HG03097 (cell line): ENCODE measurements at regions not wholly inside any gene's neighbourhood (a gene's known extent, or its start where the extent isn't known, plus 50 kb on each side); places are given as distances from the start of the nearest gene placed in this dataset.
"Not testable (repeated sequence)": the region's sequence is repeated elsewhere in the genome, so short reads cannot be mapped to it uniquely, and the experiment has no call there.

ENCODE experiments used
- ATAC-seq: cut with Tn5 transposase; IDR thresholded peaks from one replicate; pipeline ENCODE4 v1.9.1; 2021; ENCODE audit not compliant: unreplicated experiment, low FRiP score

DNA sequence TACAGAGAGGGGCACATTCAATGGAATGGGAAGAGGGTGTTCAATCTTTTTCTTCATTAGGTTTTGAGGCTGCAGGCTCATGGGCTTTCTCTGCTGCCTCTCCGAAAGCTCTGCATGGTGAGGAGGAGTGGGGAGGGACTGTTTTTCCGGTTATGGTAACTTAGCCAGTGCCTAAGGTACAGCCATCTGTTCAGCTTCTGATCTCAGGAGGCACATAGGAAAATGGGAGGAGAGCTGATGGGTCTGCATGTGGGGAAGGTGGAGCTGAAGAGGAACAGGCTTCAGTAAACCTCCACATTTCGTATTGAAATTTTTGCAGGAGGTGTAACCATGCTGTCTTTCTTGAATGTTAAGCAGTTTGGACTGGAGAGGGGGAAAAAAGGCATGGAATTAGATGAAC, 1020.4 kb upstream of the WWC1 start:
- ATAC-seq: no peak

GRCh38 chr5:167271511-167271910, 1019.9 kb upstream of the WWC1 start:
- ATAC-seq: no peak

- no peak for ATAC-seq
Measured at GRCh38 chr5:167280111-167280510, 1011.3 kb upstream of the WWC1 start.

DNA sequence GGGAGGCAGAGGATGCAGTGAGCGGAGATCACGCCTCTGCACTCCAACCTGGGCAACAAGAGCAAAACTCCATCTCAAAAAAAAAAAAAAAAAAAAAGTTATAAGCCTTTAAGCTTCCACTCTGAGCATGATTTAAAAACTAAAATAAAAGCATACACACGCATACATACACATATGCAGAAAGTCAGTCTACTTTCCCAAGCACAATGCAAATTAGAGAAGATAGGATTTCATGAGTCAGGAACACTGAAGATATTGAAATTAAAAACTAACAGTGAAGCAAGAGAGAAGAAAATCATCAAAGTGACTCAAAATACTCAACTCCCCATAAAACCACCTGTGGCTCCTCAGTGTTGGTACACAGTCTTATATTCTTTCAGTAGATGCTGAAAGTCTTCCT, 1009.5 kb upstream of the WWC1 start:
- ATAC-seq: no peak

GRCh38 chr5:167283691-167284090, 1007.8 kb upstream of the WWC1 start:
- ATAC-seq: no peak

- no peak for ATAC-seq
Measured at GRCh38 chr5:167284222-167284890, 1007.1 kb upstream of the WWC1 start.

GRCh38 chr5:167285591-167285990, 1005.9 kb upstream of the WWC1 start:
- ATAC-seq: no peak

DNA sequence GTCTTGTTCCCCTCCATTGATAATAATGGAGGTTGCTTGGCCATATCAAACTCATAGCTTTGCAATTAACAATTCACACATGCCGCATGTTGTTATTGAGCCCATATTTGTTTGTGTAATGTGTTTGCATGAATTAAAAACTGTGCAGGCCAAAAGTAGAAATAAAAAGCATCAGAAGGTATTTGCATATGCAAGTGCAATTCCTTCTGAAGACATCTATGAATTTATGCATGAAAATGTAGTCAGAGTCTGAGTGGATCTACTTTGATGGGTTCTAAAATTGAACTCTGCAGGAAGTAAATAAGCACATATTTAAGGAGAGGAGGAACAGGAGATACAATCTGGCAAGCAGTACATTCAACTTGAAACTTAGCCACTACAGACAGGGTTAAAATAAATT, 1004.6 kb upstream of the WWC1 start:
- no peak for ATAC-seq

DNA sequence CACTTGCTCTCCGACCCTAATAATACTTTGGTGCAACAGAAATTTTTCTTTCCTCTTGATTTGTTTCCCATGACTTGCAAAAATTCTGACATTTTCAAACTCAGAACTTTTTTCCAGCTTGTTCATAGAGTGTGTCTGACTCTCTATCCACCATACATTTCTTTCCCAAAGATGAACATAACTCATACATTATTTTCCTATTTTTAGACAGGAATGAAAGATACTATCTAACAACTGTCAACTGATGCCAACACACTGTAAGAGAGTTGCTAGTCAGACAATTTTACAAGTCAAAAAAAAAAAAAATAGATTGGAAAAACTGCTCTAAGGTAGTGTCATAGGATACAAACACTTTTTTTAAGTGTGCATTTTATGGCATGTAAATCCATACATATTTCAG, 1001.0 kb upstream of the WWC1 start:
- ATAC-seq: no peak

- no peak for ATAC-seq
Measured at GRCh38 chr5:167294882-167295680, 996.4 kb upstream of the WWC1 start.

- ATAC-seq: no peak
Measured at GRCh38 chr5:167295681-167296005, 995.8 kb upstream of the WWC1 start.

DNA sequence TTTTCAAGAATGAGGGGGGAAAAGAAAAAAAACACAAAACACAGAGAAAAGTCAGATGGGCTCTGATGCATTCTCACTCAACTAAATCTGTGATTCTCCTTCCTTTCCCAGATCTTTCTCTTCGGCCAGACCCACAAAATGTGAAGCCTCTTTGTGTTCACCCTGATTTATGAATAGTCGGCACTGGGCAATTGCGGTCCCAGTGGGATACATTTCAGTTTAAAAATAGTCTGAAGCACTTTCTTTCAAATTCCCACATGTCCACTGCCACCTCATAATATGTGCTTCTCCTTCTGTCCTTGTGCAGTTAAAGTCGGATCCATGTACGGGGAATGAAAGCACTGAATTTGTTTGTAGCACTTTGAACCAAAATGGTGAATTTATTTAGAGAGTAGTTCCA, 995.4 kb upstream of the WWC1 start:
- ATAC-seq: no peak

DNA sequence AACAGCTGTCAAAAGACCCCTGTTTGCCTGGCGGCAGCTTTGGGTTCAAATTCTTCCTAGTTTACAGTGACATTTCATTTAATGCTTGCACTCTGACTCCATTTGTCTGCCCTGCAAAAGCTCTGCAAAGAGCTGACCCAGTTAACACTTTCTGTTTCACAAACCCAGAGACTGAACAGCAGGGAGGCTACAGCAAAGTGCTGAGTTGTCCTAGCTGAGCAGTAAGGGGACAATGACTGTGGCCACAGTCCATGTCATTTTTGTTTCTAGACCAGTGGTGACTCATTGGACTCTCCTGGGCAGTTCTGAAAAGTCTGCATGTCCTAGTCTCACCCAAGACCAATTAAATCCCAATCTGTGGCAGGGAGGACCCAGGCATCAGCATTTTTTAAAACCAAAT, 994.8 kb upstream of the WWC1 start:
- ATAC-seq: no peak

DNA sequence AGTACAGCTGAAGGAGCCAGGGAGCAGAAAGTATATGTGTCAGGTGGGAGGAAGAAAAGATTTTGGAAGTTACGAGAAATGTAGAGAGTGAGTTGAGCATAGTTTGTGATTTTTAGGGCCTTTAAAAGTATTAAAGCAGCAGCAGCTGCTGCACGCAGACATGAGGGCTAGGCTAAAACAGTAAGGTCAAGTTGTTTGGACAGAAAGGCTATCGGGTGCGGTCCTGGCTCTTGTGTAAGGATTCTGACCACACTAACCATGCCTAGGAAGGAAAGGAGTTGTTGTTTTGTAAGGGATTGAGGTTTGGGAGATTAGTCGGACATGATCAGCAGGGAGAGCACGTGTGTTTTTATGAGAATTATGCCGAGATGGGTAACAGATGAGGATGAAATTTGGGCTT, 991.6 kb upstream of the WWC1 start:
- not testable (repeated sequence) for ATAC-seq

DNA sequence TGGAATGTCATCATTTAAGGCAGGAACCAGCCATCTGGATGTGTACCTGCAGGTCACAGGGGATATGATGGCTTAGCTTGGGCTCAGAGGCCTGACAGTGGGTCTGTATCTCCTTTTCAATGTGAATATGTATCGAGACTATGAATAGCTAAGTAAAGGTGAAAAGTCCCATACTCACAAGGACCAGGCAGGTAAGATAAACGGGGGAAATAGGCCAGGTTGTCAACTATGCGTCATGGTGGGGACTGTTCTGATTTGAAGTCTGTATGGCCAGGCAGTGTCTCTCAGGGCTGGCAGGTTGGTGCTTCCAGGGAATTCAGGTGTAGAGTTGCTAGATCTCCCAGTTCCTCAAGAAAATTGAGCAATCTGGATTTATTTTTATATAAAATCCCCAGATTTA, 987.9 kb upstream of the WWC1 start:
- ATAC-seq: no peak

DNA sequence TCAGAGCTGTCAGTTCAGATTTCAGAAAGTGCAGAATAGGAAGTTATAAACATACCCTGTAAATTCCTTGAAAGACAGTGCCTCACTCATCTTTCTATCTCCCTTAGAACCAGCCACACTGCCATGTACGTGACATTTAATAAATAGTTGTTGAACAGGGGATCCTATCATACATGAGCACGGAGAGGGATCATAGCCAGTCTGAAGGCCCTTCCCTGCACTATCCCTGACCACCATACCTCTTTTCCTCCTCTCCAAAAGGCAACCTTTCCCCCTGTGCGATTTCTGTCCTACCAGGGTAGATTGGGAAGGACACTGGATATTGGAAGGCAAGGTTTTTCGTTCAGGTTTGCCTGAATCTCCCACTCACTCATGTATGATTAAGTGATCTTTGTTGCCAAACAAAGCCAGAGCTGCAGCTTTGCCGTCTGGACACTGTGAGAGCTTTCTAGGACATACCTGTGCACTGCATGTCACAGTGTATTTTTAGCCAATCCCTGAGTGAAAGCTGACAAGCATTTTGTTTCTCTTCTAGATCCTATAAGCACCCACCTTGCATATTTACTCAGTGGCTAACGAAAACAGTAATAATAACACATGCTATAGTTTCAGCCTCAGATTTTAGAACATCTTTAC, 986.5 kb upstream of the WWC1 start:
- no peak for ATAC-seq

DNA sequence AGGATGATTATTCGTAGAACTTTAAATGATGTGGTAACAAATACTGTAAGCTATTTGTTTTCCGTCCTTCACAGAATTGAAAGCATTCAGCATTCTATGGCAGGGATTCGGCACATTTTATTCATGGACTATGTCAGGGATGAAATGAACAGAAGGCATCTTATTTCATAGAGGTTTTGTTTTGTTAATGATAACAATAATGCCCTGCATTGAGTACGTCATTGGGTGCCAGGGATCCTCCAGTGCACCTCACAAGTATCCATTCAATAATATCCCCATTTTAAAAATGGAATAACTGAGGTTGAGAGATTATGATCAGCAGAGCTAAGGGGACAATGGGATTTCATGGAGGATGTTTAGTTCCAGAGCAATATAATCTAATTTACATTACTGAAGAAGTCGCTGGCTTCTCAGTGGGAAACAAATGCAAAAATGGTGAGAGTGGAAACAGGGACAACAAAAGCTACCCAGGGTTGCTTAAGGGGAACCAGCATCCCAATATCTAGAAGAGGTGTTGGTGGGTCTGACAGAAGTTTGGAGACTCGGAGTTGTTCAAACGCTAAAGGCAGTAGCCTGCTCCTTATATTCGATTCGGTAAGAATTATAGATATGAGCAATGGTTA, 985.7 kb upstream of the WWC1 start:
- ATAC-seq: no peak

- ATAC-seq: no peak
Measured at GRCh38 chr5:167307042-167307441, 984.4 kb upstream of the WWC1 start.

DNA sequence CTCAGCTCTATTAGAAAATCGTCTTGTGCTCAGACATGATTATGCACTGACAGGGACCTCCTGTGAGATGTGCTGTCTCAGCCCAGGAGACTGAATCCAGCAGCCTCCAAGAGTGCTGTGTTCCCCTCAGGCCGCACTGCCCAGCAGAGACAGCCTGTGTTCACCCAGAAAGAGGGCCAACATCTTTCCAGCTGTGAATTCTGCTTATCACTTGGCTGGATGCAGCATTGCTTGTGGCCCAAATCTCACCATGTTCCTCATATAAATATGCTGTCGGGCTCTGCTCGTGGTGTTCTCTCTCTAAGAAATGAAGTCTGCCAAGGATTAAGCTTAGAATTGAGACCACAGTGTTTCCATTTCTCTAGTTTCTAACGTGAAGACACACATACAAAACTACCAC, 983.0 kb upstream of the WWC1 start:
- ATAC-seq: no peak

GRCh38 chr5:167309941-167310517, 981.4 kb upstream of the WWC1 start:
- ATAC-seq: no peak

DNA sequence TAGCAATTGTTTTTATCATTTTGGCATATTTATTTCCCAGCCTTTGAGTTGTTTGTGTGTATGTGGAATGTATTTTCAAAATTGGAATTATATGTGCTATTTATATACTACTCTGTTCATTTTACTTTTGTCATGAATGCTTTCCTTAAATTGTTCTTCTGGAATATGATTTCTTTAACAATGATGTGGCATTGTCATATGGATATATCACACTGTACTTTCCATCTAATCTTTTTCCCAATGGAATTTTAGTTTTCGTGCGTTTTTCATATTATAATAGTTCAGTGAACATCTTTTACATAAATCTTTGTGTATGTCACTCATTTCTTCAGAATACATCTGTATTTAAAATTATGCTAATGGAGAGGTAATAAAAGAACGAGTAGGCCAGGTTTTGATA, 980.1 kb upstream of the WWC1 start:
- ATAC-seq: no peak
